A673 (cell line): ENCODE measurements at regions not wholly inside any gene's neighbourhood (a gene's known extent, or its start where the extent isn't known, plus 50 kb on each side); places are given as distances from the start of the nearest gene placed in this dataset.
"Not testable (repeated sequence)": the region's sequence is repeated elsewhere in the genome, so short reads cannot be mapped to it uniquely, and the experiment has no call there.

ENCODE experiments used
- BruUV-seq: library from RNA; stranded (reverse); fragments of 400-500 nt; replicated peaks from 2 replicates; lab custom pipeline; 2021; lab: Mats Ljungman, UMichigan
- CTCF ChIA-PET: fragments of 300-600 bp; sonication (Branson Sonifier 250); formaldehyde crosslinking; loops from one replicate; lab custom pipeline; 2022; ENCODE audit warnings: antibody characterized with exemption; lab: Charles Lee
- POLR2A ChIA-PET: fragments of 300-600 bp; sonication (Branson Sonifier 250); formaldehyde crosslinking; loops from one replicate; lab custom pipeline; 2022; ENCODE audit warnings: antibody characterized with exemption; ENCODE audit not compliant: low non-redundant PET; lab: Charles Lee
- DNase-seq: peaks from one replicate; pipeline ENCODE4 v3.0.0-alpha.2; 2015; ENCODE audit warnings: low spot score
- H3K27ac ChIP-seq: fragments of 200-600 bp; sonication (generic); 2 replicates; pipeline ENCODE4 v1.5.1; 2016; ENCODE audit warnings: mixed run types, low read depth, mild to moderate bottlenecking, mixed read lengths, antibody characterized with exemption, low read length; ENCODE audit not compliant: poor library complexity, severe bottlenecking
- H3K27me3 ChIP-seq: fragments of 200-600 bp; sonication (generic); replicated peaks from 2 replicates; pipeline ENCODE4 v1.6.1; 2017; ENCODE audit warnings: mixed run types, low read depth, mild to moderate bottlenecking, mixed read lengths, antibody characterized with exemption, low read length; ENCODE audit not compliant: insufficient read depth, poor library complexity
- H3K36me3 ChIP-seq: fragments of 200-600 bp; sonication (generic); 2 replicates; pipeline ENCODE4 v1.6.1; 2016; ENCODE audit warnings: mixed run types, mild to moderate bottlenecking, mixed read lengths, antibody characterized with exemption, low read length; ENCODE audit not compliant: insufficient read depth, poor library complexity, severe bottlenecking
- H3K4me1 ChIP-seq: fragments of 200-600 bp; sonication (generic); 2 replicates; pipeline ENCODE4 v1.6.1; 2017; ENCODE audit warnings: mixed run types, mild to moderate bottlenecking, mixed read lengths, antibody characterized with exemption, low read length; ENCODE audit not compliant: insufficient read depth, poor library complexity, severe bottlenecking
- H3K4me3 ChIP-seq: fragments of 200-600 bp; sonication (generic); 2 replicates; pipeline ENCODE4 v1.5.1; 2016; ENCODE audit warnings: low read depth, mixed run types, mild to moderate bottlenecking, mixed read lengths, low read length; ENCODE audit not compliant: poor library complexity, severe bottlenecking
- H3K9me3 ChIP-seq: fragments of 200-600 bp; sonication (generic); 2 replicates; pipeline ENCODE4 v1.6.1; 2016; ENCODE audit warnings: mixed run types, low read depth, mild to moderate bottlenecking, mixed read lengths, antibody characterized with exemption, low read length; ENCODE audit not compliant: poor library complexity, severe bottlenecking
- CTCF ChIP-seq: fragments of 300-800, 200-600 bp; sonication (generic); conservative IDR thresholded peaks from 2 replicates; pipeline ENCODE4 v1.5.1; 2017; ENCODE audit warnings: low read depth, mild to moderate bottlenecking, antibody characterized with exemption, low read length, moderate library complexity, mixed read lengths
- EZH2 ChIP-seq: fragments of 200-600 bp; sonication (generic); IDR thresholded peaks from 2 replicates; pipeline ENCODE4 v1.6.1; 2017; ENCODE audit warnings: borderline replicate concordance, low read depth, mild to moderate bottlenecking, mixed read lengths, antibody characterized with exemption, low read length; ENCODE audit not compliant: poor library complexity, severe bottlenecking
- intact Hi-C: fragments of 100-400 bp; cut with micrococcal nuclease; formaldehyde crosslinking; loops from one replicate; pipeline ENCODE4 v1.10.0; 2022; ENCODE audit not compliant: unreplicated experiment

- no peak for DNase-seq
- TF ChIP-seq CTCF (no peak), EZH2 (no peak)
- CTCF ChIA-PET: no interaction called here
- Histone ChIP-seq H3K36me3 (no peaks in the 10 kb centered on the region), H3K27ac (no peak overlapping the region), H3K9me3 (no peaks in the 10 kb centered on the region), H3K4me1 (no peaks in the 10 kb centered on the region), H3K27me3 (no peaks in the 10 kb centered on the region), H3K4me3 (no peak overlapping the region)
- no TSS peak for BruUV-seq
- intact Hi-C loops: no loop called here
- POLR2A ChIA-PET: no interaction called here
Measured at GRCh38 chrX:46165866-46166265, 379.4 kb downstream of the ZNF674 start.

- Histone ChIP-seq H3K4me1 (no peaks in the 10 kb centered on the region), H3K9me3 (no peaks in the 10 kb centered on the region), H3K27ac (no peak overlapping the region), H3K36me3 (no peaks in the 10 kb centered on the region), H3K4me3 (no peak overlapping the region), H3K27me3 (no peaks in the 10 kb centered on the region)
- no peak for TF ChIP-seq EZH2
- TF ChIP-seq CTCF: no peak
- POLR2A ChIA-PET: no interaction called here
- CTCF ChIA-PET: no interaction called here
- no TSS peak for BruUV-seq
- DNase-seq: no peak
- intact Hi-C loops: no loop called here
Measured at GRCh38 chrX:46165411-46165810, 379.8 kb downstream of the ZNF674 start.

GRCh38 chrX:46152756-46153155 is 392.5 kb downstream of the ZNF674 start:
- no TSS peak for BruUV-seq
- intact Hi-C loops: no loop called here
- TF ChIP-seq EZH2: no peak
- no peak for TF ChIP-seq CTCF
- Histone ChIP-seq H3K4me3 (no peak overlapping the region), H3K27ac (no peak overlapping the region), H3K9me3 (peaks cover 15% of the 10 kb centered on the region), H3K4me1 (no peaks in the 10 kb centered on the region), H3K36me3 (no peaks in the 10 kb centered on the region), H3K27me3 (no peaks in the 10 kb centered on the region)
- CTCF ChIA-PET: no interaction called here
- POLR2A ChIA-PET: no interaction called here
- DNase-seq: peak; percentile 22

GRCh38 chrX:46151332-46151731 is 393.9 kb downstream of the ZNF674 start:
- H3K36me3 ChIP-seq, BruUV-seq, POLR2A ChIA-PET: not testable (repeated sequence)

More at GRCh38 chrX:46151332-46151731, 393.9 kb downstream of the ZNF674 start:
- CTCF ChIA-PET, H3K27me3 ChIP-seq, H3K4me1 ChIP-seq, intact Hi-C loops, H3K27ac ChIP-seq, DNase-seq, H3K4me3 ChIP-seq: not testable (repeated sequence)
- peaks cover 15% of the 10 kb centered on the region for H3K9me3 ChIP-seq
